ENCODE measurements at regions not wholly inside any gene's neighbourhood (a gene's known extent, or its start where the extent isn't known, plus 50 kb on each side); places are given as distances from the start of the nearest gene placed in this dataset.

DNA sequence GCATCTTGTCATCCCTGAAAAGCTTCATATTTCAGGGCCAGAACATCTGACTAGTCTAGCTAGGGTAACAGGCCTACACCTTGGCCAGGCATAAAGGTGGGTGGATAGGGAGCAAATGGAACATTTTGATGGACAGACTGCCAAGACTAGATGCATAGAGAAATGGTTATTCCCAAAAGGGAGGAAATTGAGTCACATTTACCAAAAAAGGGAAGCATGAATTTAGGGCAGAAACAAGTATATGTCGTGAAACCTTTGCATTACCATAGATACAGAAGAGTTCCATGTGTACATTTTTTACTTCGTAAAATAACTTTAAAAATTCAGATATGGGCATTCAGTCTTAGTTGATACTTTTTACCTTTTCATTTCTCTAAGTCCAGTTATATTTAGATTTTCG lies 101.3 kb upstream of the ZEB2 start:
- TF ChIP-seq, protein P1, sequence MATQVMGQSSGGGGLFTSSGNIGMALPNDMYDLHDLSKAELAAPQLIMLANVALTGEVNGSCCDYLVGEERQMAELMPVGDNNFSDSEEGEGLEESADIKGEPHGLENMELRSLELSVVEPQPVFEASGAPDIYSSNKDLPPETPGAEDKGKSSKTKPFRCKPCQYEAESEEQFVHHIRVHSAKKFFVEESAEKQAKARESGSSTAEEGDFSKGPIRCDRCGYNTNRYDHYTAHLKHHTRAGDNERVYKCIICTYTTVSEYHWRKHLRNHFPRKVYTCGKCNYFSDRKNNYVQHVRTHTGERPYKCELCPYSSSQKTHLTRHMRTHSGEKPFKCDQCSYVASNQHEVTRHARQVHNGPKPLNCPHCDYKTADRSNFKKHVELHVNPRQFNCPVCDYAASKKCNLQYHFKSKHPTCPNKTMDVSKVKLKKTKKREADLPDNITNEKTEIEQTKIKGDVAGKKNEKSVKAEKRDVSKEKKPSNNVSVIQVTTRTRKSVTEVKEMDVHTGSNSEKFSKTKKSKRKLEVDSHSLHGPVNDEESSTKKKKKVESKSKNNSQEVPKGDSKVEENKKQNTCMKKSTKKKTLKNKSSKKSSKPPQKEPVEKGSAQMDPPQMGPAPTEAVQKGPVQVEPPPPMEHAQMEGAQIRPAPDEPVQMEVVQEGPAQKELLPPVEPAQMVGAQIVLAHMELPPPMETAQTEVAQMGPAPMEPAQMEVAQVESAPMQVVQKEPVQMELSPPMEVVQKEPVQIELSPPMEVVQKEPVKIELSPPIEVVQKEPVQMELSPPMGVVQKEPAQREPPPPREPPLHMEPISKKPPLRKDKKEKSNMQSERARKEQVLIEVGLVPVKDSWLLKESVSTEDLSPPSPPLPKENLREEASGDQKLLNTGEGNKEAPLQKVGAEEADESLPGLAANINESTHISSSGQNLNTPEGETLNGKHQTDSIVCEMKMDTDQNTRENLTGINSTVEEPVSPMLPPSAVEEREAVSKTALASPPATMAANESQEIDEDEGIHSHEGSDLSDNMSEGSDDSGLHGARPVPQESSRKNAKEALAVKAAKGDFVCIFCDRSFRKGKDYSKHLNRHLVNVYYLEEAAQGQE (IDR thresholded peaks at IDR 0.05; ENCODE audit: low read depth), result no peak
- TF ChIP-seq, protein P2, sequence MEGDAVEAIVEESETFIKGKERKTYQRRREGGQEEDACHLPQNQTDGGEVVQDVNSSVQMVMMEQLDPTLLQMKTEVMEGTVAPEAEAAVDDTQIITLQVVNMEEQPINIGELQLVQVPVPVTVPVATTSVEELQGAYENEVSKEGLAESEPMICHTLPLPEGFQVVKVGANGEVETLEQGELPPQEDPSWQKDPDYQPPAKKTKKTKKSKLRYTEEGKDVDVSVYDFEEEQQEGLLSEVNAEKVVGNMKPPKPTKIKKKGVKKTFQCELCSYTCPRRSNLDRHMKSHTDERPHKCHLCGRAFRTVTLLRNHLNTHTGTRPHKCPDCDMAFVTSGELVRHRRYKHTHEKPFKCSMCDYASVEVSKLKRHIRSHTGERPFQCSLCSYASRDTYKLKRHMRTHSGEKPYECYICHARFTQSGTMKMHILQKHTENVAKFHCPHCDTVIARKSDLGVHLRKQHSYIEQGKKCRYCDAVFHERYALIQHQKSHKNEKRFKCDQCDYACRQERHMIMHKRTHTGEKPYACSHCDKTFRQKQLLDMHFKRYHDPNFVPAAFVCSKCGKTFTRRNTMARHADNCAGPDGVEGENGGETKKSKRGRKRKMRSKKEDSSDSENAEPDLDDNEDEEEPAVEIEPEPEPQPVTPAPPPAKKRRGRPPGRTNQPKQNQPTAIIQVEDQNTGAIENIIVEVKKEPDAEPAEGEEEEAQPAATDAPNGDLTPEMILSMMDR (IDR thresholded peaks at IDR 0.05 in 2 of 3, conservative IDR thresholded peaks at IDR 0.05 in 1 of 3; ENCODE audit: borderline replicate concordance in 1 of 3, insufficient read depth in 1 of 3, low read depth in 2 of 3, low read length in 2 of 3), result no peak
- TF ChIP-seq TCF7L2 (IDR thresholded peaks at IDR 0.05; ENCODE audit: borderline replicate concordance, extremely low read depth, insufficient read depth, insufficient read length), result no peak
- no peak for TF ChIP-seq EZH2 (IDR thresholded peaks at IDR 0.05)
